ENCODE measurements at regions not wholly inside any gene's neighbourhood (a gene's known extent, or its start where the extent isn't known, plus 50 kb on each side); places are given as distances from the start of the nearest gene placed in this dataset.
"Not testable (repeated sequence)": the region's sequence is repeated elsewhere in the genome, so short reads cannot be mapped to it uniquely, and the experiment has no call there.

DNA sequence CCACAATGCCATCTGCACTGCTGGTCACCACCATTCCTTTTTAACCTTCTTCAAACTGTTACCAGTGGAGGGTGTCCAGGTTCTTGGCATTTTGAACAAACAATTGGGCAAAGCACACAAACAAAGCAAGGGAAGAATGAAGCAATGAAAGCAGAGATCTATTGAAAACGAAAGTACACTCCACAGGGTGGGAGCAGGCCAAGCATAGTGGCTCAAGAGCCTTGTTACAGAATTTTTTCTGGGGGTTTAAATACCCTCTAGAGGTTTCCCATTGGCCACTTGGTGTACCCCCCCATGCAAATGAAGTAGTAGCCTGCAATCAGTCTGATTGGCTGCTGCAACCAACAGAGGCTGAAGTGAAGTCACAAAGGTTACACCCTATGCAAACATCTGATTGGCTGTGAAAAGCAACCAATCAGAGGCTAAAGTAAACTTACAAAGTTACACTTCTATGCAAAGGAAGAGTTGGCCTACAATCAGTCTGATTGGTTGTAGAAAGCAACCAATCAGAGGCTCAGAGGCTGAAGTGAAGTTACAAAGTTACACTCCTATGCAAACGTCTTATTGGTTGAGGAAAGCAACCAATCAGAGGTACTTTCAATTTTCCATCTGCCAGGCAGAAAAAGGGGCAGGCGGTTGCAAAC, 103.2 kb upstream of the WAC start:
- intact Hi-C loops (cut with micrococcal nuclease): no loop called here
- DNase-seq: no peak
- no peak for ATAC-seq

DNA sequence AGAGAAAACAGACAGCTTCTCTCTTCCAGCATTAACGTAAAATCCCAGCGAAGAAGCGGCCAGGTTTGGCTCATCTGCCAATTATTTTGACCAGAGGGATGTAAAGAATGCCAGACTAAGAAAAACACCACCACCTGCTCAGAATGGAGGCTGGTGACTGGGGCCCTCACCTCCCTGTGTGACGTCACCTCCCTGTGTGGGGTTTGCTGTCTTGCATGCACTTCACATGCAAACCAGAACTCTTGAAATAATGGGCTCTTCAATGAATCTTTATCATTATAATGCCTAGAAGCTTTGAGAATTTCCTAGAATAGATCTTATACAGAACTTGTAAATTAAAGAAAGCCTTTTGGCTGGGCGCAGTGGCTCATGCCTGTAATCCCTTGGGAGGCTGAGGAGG, 101.8 kb upstream of the WAC start:
- DNase-seq (no peak), ATAC-seq (no peak)
- intact Hi-C loops (cut with micrococcal nuclease): no loop called here

- peak; percentile 60 for DNase-seq
- intact Hi-C loops (cut with micrococcal nuclease): no loop called here
- ATAC-seq: peak; percentile 87
Observed at GRCh38 chr10:28432210-28432676, 100.7 kb upstream of the WAC start.

- DNase-seq (no peak), ATAC-seq (no peak)
- intact Hi-C loops (cut with micrococcal nuclease): no loop called here
Observed at GRCh38 chr10:28434063-28434462, 98.9 kb upstream of the WAC start.

GRCh38 chr10:28442403-28442802, 90.5 kb upstream of the WAC start:
- intact Hi-C loops (cut with micrococcal nuclease): no loop called here
- DNase-seq: no peak
- ATAC-seq: no peak

DNA sequence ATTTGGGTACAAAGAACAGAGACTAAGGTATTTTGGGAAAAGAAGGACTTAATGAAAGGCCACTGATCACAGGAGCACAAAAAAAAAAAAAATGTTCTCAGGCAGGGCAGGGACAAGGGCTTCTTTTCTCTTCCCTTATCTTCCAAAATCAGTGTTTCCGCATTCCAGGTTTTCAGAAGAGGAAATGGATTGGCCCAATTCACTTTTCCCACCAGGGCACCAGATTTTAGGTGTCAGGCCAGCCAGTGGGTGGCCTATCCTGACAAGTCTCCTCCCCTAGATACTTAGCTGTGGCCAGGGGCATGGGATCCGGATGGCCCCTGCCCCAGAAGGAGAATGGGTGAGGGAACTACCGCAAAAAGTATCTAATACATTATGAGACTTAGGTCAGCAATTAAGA, 88.9 kb upstream of the WAC start:
- intact Hi-C loops (cut with micrococcal nuclease): no loop called here
- DNase-seq: no peak
- no peak for ATAC-seq

GRCh38 chr10:28445516-28445915, 87.4 kb upstream of the WAC start:
- ATAC-seq: no peak

DNA sequence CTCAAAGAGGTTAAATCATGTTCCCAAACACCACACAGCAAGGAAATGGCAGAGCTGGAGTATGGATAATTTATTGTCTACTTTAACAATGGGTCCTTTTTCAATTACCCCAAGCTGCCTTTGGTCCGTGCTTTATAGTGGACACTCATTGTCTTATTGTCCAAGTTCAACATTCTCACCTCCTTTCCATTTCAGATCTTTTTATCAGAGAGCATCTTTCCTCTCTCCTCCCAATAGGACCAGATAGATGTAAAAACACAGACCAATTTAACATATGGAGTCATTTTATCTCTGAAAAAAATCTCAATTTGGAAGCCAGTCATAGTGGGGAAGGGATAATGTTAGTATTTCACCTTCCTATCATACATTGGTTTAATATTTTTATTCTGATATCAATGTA, 83.5 kb upstream of the WAC start:
- intact Hi-C loops (cut with micrococcal nuclease): no loop called here
- no peak for DNase-seq
- ATAC-seq: no peak

More at GRCh38 chr10:28445516-28445915, 87.4 kb upstream of the WAC start:
- intact Hi-C loops (cut with micrococcal nuclease): no loop called here
- DNase-seq: no peak

GRCh38 chr10:28449926-28450325, 83.0 kb upstream of the WAC start:
- no peak for ATAC-seq
- DNase-seq: no peak
- intact Hi-C loops (cut with micrococcal nuclease): no loop called here

DNA sequence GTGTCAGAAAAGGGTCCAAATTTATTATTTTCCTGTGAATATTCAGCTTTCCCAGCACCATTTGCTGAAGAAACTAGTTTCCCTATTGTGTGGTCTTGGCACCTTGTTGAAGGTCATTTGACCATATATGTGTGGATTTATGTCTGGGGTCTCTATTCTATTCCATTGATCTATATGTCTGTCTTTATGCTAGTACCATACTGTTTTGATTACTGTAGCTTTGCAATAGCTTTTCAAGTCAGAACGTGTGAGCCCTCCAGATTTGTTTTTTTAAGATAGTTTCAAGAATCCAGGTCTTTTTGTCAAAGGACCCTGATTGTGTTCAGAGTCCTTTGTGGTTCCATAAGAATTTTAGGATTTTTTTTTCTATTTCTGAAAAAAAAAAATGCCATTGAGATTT, 79.0 kb upstream of the WAC start:
- no peak for ATAC-seq
- DNase-seq: no peak
- intact Hi-C loops (cut with micrococcal nuclease): no loop called here

DNA sequence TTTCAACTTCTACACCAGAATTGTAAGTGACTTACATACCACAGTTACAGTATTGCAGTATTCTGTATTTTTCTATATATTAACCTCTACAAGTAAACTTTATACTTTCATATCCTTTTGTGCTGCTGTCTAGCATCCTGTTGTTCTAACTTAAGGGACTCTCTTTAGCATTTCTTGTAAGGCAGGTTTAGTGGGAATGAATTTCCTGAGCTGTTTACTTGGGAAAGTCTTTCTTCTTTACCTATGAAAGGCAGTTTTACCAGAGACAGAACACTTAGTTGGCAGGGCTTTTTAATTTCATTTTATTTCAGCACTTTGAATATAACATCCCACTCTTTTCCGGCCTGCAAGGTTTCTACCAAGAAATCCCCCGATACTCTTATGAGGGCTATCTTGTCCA, 75.8 kb upstream of the WAC start:
- no peak for ATAC-seq
- intact Hi-C loops (cut with micrococcal nuclease): no loop called here
- no peak for DNase-seq

DNA sequence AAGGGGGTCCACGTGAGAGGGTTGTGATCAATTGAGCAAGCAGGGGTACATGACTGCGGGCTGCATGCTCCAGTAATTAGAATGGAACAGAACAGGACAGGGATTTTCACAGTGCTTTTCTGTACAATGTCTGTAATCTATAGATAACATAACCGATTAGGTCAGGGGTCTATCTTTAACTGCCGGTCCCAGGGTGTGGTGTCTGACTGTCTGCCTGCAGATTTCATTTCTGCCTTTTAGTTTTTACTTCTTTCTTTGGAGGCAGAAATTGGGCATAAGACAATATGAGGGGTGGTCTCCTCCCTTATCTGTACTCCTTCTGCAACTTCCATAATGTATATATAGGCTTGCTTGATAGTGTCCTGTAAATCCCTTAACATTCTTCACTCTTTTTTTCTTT, 75.0 kb upstream of the WAC start:
- DNase-seq; ATAC-seq; intact Hi-C loops (cut with micrococcal nuclease): not testable (repeated sequence)

GRCh38 chr10:28459453-28460144, 73.3 kb upstream of the WAC start:
- DNase-seq (no peak), ATAC-seq (no peak)
- intact Hi-C loops (cut with micrococcal nuclease): no loop called here

- intact Hi-C loops (cut with micrococcal nuclease): no loop called here
- ATAC-seq (no peak), DNase-seq (no peak)
Observed at GRCh38 chr10:28463141-28463540, 69.8 kb upstream of the WAC start.

- intact Hi-C loops (cut with micrococcal nuclease): no loop called here
- ATAC-seq (no peak), DNase-seq (no peak)
Observed at GRCh38 chr10:28463676-28464395, 69.1 kb upstream of the WAC start.

DNA sequence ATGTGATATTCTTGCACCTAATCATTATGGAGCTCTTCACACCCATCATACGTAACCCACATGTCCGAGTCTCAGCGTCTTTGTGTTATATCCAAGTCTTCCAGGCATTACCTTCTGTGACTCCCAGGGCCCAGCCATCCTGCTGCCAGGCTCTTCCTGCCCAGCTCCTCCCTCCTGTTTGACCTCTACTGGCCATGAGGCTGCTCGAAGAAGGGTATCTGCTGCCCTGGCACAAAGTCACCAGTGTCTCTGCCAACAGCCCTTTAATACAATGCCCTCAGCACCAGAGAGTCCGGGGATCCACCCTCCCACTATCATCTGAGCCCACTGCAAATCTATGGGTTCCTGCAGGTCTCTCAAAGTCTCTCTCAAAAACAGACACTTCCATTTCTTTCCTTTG, 65.3 kb upstream of the WAC start:
- intact Hi-C loops (cut with micrococcal nuclease): no loop called here
- peak; percentile 57 for DNase-seq
- peak; percentile 99 for ATAC-seq

GRCh38 chr10:28468707-28469483, 64.0 kb upstream of the WAC start:
- intact Hi-C loops (cut with micrococcal nuclease): no loop called here
- DNase-seq: no peak
- ATAC-seq: peak; percentile 12

DNA sequence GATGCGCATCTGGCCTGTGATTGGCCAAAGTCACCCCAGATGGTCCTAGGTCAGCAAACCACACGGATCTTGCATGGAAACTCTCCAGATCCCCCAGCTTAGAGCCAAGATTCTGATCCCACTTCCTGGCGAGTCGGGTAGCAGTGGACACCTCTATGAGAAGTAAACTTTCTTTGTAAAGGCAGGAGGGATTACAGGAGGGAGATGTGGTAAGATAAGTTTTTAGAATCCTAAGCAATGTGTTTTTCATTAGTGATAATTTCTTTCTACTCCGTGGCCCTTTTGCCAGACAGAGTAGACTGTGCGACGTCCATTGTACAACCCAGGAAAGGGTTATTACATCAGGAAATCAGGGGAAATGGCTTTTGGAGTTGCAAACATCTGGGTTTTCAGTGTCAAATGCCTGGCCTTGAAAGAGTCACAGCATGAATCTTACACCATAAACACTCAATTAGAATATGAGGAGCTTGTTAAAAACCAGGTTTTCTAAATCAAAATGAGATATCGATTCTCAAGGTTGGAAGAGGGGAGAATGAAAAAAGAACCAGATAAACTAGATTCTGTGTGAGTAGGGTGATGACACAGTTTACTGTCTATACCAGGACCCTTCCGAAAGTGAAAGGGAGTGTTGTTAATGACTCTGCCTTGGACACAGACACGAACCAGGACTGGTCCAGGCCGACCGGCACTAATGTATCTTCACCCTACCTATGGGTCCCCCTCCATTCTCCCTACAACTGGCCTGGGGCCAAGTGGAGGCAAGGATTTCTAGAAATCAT, 61.9 kb upstream of the WAC start:
- DNase-seq (no peak), ATAC-seq (no peak)
- intact Hi-C loops (cut with micrococcal nuclease): no loop called here

DNA sequence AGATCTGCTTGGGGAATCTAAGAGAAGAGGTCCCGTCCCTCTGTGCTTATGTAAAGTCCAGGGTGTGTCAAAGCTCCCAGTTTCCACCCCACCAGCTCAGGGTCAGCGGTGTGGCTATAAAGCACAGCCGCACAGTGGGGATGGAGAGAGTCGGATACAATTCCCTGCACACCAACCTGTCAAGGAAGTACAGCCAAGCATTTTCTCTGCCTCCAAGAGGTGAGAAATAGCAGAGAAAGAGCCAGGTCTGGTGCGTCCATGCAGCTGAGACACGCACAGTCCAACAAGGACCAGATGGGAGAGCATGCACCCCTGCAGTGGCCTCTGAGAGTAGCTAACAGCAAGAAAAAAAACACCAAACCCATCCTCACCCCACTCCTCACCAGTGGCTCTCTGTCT, 61.3 kb upstream of the WAC start:
- ATAC-seq (no peak), DNase-seq (no peak)
- intact Hi-C loops (cut with micrococcal nuclease): no loop called here

All from left ventricle myocardium superior (tissue), 1 donor.